HG02571 (cell line): ENCODE measurements at regions not wholly inside any gene's neighbourhood (a gene's known extent, or its start where the extent isn't known, plus 50 kb on each side); places are given as distances from the start of the nearest gene placed in this dataset.
"Not testable (repeated sequence)": the region's sequence is repeated elsewhere in the genome, so short reads cannot be mapped to it uniquely, and the experiment has no call there.

Experiments
- ATAC-seq: cut with Tn5 transposase; IDR thresholded peaks from one replicate; pipeline ENCODE4 v1.9.1; 2021; ENCODE audit warnings: mild to moderate bottlenecking, moderate library complexity; ENCODE audit not compliant: unreplicated experiment

DNA sequence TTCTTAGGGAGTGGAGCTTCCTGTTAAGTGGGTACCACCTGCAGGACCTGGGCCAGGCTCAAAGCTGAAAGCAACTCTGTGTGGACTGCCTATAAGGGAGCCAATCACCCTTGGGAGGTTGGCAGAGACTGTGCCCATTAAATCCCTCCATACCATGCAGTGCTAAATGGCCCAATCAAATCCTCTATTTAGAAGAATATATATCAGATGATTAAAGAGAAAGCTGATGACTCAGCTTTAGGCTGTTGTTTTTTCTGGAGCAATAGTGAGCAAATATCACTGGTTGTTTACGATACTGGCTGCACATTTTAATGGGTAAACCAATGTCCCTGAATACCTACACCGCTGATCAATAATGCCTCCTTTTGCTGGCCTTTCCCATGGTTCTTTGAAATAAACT, 101.3 kb downstream of the TMX1 start:
- no peak for ATAC-seq

DNA sequence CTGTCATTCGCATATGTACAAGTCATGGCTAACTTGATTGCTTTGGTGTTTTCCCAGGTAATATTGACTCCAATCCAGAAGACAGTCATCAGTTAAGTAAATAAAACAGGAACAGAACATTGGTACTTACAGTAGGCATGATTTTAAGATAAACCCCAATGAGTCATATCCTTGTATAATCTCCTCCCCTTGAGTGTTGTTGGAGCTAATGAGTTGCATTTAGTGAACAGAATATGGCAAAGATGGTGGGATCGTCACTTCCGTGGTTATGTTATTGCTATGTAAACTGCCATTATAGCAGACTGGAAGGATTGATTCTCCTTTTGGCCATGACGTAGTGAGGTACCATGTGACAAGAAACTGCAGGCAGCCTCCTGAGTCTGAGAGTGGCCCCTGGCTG, 102.2 kb downstream of the TMX1 start:
- ATAC-seq = no peak

DNA sequence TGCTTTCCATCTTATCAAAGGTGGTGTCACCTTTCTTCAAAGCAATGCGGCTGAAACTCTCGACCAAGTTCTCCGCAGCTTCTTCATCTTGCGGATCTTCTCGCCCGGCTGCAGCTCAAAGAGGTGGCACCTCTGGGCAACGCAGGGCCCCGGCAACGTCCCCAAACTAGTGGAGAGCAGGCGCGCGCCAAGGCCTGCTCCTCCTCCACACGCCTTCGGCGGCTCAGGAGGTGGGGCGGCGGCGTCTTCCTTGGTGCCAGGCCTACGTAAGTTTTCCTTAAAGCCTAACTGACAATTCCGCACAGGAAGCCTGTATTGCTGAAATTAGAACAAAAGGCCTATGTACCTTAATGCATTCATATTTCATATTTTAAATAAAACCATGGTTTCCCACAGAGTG, 112.0 kb downstream of the TMX1 start:
- ATAC-seq = no peak

DNA sequence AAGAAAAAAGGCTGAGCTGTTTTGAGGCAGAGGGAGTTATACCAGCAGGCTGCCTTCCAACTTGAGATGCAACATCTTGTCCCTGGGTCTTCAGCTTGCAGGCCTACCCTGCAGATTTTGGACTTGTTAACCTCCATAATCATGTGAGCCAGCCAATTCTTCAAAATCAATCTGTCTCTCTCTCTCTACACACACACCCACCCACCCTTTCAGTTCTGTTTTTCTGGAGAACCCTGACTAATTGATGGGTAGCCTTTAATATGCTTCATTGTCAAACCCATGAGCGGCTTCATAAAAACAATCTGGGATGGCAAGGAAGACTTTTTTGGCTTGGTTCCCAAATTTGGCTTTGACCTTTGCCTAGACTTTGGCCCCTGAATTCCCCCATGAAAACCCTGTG, 113.9 kb downstream of the TMX1 start:
- no peak for ATAC-seq

DNA sequence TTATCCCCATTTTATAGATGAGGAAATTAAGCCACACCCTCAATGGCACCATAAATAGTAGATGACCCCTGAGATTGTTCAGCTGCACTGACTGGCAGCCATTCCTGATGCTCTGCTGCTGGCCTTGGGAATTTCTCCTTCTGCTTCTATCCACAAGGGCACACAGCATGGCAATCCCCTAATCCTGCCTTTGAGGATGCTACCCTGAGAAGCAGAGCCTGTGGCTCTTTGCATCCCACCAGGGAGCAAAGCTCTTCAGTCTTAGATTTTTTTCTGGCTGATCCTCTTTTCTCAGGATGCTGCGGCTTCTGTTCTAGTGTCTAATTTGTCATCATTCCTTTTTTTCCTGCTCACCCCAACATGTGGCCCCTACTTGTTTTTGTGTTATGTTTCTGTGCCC, 114.8 kb downstream of the TMX1 start:
- ATAC-seq = no peak

DNA sequence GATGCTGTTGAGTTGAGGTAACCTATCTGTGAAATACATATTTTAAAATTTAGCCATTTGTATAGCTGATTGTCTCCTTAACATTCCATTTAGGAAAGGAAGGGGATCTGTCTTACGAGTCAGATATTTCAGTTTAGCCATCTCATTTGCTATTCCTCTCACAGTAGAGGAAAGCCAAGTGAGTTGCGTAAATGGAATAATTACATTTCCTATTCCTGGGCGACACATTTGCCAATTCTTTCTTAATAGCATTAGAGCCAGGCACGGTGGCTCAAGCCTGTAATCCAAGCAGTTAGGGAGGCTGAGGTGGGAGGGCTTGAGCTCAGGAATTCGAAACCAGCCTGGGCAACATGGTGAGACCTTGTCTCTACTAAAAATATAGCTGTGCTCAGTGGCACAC, 116.3 kb downstream of the TMX1 start:
- ATAC-seq = no peak

DNA sequence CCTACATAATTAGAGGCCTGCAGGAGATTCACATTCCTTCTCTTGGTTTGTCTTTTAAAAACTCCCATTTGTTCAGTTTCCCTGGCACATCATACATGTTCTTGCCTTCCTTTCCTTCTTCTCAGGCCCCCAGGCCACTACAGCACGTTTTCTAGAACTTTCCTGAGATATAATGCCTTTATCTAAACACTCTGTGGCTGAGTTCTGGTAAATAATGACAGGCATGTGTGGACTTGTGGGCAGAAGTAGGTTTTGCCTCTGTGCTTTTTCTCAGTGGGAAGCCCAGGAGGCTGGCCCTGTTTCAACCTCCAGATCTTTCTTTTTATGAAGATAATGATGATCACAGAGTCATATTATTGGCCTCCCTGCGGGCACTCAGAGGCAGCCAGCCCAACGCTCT, 117.2 kb downstream of the TMX1 start:
- ATAC-seq = no peak

DNA sequence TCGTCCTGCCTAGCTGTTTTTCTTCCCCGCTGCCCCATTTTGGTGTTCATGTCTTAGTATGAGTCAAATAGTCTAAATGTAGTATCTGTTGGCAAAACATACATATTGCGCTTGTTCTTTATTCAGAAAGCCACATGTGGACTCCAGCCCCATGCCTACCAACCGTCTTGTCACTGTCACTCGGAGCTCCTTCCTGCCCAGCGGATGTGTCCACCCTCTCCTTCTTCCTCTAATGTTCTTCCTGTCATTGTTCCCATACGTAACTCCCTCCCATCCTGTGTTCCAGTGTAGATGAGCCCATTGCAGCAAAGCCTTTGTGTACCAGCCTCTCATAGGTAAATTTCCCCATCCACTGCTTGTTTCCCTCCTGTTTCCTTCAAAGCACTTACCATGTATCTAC, 120.5 kb downstream of the TMX1 start:
- no peak for ATAC-seq

DNA sequence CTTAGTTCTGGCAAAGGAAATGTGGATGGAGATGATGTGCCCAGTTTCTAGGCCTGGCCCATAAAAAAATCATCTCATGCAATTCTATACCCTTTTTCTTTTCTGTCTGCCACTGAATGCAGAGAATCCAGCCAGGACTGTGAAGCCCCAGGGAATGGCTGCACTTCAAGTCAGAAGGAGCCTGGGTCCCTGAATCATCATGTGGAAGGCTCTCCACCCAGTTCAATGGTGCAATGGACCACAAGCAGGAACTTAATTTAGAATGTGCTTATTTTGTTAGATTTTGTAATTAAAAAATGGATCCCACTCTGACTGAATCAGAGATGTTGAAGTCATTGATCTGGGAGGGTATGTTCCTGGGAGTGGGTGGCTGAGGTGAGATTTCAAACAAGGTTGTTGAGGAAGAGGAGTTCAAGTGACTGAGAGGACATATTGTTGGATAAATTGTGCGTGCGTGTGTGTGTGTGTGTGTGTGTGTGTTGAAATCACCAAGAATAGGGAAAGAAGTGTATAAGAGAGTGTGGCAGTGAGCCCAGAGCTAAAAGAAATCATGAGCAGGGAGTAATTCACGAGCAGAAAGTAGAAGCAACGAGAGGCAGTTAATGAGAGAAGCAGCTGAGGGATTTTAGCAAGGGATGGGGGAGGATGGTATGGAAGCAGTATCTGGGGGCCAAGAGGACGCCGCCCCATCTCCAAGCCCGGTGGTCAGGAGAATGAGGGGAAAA, 125.4 kb downstream of the TMX1 start:
- ATAC-seq = no peak

DNA sequence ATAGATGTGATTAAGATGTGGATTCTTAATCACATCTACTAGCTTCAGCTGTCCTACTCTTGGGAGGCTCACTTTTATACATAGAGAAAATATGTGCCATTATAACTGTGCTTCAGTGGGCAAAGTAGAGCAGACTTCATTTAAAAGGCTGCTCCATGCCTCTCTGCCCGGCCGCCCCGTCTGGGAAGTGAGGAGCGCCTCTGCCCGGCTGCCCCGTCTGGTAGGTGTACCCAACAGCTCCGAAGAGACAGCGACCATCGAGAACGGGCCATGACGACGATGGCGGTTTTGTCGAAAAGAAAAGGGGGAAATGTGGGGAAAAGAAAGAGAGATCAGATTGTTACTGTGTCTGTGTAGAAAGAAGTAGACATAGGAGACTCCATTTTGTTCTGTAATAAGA, 126.4 kb downstream of the TMX1 start:
- not testable (repeated sequence) for ATAC-seq

DNA sequence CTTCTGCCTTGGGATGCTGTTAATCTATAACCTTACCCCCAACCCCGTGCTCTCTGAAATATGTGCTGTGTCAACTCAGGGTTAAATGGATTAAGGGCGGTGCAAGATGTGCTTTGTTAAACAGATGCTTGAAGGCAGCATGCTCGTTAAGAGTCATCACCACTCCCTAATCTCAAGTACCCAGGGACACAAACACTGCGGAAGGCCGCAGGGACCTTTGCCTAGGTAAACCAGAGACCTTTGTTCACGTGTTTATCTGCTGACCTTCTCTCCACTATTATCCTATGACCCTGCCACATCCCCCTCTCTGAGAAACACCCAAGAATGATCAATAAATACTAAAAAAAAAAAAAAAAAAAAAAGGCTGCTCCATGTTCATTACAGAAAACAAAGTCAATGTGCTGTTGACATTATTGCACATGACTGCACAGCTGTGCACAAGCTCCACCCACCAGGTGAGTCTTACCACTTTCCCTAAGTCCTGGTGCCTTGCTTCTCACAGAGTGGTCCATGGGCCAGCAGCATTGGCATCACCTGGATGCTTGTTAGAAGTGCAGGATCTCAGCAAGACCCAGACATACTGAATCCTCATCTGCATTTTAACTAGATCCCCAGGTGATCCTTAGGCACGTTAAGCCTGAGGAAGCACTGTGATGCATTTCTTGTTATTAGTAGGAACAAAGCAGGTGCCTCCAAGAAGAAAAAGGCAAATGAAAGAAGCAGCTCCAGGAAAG, 127.0 kb downstream of the TMX1 start:
- ATAC-seq = not testable (repeated sequence)

DNA sequence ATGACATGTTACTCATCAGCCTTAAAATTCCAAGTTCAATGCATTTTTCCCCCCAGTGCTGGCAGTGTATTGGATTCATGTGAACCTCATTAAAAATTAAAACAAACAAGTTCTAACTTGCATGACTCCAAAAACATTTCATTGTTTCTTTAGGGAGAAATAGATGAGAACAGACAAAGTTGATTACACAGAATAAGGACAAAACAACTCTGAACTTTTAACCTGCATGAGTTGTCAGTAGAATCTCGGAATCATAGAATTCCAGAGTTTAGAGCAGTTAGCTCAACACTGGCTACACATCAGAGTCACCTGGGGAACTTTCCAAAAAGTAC, 127.5 kb downstream of the TMX1 start:
- no peak for ATAC-seq

DNA sequence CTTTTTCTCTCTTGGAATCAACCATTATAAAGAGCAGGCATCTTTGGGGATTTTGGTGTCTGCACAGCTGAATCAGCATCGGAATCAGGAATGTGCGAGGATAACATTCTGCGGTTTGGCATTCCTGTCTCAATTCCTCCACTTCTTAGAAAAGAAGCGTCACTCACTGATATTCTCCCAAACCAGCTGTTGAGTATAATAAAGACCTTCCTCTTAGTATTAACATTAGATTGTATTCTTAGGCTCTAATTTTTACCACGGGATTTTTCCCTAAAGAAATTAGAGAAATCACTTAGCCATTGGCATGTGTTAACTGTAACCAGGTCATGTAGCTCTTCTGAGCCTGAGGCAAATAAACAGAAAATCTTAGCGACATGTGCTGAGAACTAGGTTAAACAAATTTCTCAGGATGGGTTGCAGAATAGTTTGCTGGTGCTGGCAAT, 128.7 kb downstream of the TMX1 start:
- no peak for ATAC-seq

DNA sequence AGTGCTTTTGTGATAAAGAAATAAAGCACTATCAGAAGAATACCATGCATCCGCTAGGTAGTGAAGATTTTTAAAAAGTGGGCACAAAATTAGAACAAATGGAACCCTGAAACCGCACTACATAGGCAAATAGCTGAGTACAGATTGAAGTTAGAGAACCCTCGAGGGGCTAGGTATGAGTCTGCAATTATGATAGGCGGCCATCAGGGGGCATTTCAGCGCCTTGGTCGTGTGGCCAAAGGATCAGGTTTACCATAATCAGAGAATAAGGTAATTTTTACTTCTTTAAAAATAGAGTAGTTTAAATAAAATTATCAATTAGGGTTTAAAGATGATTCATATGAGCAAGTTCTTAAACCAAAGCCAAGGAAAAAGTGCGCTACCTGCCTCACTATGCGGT, 129.8 kb downstream of the TMX1 start:
- ATAC-seq = no peak

DNA sequence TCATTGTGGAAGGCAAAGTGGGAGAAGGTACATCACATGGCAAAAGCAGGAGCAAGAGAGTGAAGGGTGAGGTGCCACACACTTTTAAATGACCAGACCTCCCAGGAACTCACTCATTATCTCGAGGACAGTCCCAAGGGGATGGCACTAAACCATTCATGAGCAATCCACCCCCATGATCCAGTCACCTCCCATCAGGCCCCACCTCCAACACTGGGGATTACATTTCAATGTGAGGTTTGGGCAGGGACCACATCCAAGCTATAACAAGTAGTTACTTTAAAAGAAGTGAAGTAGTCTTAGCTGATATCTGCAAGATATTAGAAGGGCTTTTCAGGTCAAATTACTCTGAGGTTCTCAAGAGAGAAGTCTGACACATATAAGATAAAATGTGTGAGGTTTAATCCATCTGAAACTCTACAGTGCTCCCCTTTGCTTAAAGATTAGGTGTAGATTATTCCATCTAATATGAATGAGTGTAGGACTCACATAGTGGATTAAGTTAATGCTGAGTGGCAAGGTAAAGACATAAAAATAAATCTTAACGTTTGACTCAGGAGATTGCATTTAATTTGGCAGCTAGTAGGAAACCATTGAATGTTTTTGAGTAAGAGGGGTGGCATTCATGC, 130.8 kb downstream of the TMX1 start:
- no peak for ATAC-seq

DNA sequence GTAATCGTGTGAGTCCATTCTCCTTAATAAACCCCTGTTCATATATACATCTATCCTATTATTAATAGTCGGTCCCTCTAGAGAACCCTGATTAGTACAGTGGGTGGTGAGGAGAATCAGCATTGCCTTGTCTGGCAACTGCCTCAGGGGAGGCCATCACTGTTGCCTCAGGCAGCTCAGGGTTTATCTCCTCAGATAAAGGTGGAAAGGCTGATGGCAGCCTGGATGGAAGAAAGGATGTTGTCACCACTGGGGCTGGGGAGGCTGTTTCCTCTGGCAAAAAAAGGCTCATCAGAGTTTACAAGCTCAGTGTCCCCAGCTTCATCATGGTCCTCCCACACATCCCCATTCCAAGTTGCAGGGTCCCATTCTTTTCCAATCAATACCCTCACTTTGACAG, 137.1 kb downstream of the TMX1 start:
- not testable (repeated sequence) for ATAC-seq

DNA sequence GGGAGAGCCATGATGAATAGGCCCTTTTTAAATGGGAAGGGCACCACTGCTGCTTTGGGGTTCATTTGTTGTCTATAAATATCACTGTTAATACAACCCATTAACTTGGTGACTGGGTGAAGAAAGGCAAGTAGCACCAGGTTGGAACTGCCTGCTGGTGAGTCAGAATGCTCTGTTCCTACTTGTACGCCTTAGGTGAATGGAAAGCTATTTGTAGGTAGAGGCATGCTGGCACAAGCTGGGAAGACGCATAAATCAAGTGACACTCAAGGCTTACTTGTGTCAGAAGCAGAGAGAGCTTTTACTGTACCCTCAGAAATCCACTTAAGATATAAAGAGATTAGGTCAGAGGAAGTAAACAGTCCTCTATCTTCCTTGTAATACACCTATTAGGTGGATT, 142.5 kb downstream of the TMX1 start:
- ATAC-seq = no peak

DNA sequence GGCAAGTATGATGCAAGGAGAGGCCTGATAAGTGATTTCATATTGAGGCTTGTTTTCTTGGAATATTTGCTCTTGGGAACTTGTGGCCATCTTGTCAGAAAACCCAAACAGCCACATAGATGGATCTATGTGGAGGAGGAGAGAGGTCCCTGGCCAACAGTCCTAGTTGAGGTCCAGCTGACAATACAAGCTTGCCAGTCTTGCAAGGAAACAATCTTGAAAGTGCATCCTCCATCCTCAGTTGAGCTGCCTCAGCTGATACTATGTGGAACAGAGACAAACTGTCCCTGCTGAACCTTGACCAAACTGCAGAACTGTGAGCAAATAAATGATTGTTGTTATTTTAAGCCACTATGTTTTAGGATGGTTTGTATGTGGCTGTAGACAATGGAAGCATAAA, 146.4 kb downstream of the TMX1 start:
- no peak for ATAC-seq

DNA sequence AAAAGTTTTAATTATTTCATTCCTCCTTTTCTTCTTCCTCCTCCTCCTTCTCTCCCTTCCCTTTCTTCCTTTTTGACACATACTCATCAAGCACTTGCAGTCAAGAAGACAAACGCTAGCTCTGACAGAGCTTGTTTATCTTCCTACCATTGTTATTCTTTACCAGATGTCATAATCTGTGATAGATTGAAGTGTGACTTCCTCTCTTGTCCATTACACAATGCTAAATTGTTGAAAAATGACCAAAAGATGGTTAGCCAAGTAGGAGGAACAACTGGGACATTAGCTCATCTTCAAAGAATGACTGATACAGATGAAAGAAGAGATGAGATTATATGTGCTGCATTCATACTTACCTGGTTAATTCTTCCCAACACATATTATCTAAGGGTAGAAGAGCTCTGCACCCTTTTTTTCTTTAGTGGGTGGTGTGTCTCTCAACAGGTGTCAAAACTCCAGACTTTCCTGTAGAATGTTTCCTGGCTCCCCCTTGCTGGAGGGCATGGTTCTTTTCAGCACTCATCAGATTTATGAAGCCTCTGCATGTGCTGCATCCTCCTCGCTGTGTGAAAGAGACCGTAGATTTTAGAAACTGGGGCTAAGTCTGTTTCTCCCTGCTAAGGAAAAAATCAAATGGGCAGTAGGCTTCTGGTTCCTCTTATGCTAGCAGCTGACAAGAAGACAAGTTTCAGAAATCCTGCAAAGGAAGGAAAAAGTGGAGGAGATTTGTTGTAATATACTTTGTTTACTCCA, 147.1 kb downstream of the TMX1 start:
- ATAC-seq = no peak

DNA sequence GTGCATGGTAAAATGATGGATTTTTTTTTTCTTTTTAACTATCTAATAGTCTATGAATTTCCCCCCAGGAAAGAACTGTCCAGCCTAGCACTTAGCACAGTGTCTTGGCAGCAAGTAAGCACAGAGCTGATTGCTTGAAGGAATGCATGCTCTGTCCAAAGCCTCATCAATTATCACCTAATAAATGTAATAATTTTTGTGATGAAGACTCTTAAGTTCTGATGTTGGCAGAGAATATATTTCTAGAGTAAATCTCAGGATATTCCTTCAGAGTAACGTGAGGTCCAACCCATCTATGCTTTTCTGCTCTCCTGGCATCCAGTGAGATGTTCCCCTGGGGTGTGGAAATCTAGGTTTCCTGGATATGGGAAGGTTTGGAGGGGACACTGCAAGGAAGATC, 152.4 kb downstream of the TMX1 start:
- ATAC-seq = no peak

DNA sequence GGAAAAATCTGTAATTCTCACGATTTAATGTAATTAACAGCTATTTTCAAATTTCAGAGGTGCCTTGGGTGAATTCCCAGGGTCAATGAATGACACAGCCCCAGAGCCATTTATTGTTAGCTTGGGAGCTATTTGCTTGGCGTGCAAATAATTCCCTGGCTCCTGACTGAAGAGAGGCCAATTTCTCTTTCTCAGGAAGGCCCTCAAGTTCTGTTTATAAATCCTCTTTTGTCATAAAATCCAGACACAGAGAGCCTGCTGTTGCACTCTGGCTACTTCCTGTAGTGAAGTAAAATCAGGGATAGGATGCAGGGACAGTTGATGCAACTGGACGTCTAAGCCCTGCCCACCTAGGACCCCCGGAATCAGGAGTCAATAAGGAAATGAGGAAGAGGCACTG, 154.3 kb downstream of the TMX1 start:
- ATAC-seq = no peak

DNA sequence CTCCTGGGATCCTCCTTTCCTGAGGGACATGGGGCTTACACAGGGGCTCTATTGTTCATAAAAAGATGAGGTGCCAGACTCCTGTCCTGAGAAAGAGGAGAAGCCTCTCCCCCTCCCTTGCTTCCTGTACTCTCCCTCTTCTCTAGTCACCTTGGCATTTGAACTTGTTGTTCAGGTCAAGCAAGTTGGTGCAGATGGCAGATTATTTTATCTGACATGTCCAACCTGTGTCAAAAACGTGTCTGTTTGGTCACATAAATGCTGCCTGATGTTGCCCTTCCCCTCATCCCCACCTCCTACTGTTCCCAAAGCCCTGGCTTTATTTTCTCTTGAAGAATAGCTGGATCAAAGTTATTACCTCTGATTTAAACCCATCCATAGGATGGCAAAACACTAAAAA, 154.8 kb downstream of the TMX1 start:
- ATAC-seq = no peak
